ENCODE measurements at regions not wholly inside any gene's neighbourhood (a gene's known extent, or its start where the extent isn't known, plus 50 kb on each side); places are given as distances from the start of the nearest gene placed in this dataset.

DNA sequence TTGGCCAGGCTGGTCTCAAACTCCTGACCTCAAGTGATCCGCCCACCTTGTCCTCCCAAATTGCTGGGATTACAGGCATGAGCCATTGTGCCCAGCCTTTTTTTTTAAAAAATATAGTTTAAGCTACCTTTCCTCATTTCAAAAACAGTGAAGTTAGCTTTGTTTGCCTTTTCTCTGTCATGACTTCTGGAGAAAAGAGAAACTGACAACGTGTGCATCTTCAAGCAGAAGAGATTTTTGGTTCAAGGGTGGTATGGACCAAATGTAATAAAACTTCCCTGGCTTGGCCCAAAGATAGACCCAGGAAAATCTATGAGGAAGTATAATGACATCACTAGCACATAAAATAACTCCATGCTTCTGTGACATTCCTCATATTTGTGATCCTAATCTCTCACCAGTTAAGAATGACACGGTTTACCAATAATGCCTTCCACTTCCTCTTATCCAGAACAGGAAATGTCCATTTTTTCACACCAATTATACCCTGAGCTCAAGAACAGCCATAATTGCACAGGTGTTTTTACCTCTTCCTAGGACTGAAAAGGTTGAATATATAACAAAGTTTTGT, 781.2 kb upstream of the NR2F2 start:
- no peaks in the 10 kb centered on the region for H3K36me3 ChIP-seq (ENCODE audit: insufficient read depth, low read length)
- no peak overlapping the region for H3K9ac ChIP-seq (ENCODE audit: low read depth, low read length)
- H3K9me3 ChIP-seq (ENCODE audit: control insufficient read depth, insufficient read depth, low read length): no peaks in the 10 kb centered on the region
- no peaks in the 10 kb centered on the region for H3K4me1 ChIP-seq (ENCODE audit: insufficient read depth, low read length)

DNA sequence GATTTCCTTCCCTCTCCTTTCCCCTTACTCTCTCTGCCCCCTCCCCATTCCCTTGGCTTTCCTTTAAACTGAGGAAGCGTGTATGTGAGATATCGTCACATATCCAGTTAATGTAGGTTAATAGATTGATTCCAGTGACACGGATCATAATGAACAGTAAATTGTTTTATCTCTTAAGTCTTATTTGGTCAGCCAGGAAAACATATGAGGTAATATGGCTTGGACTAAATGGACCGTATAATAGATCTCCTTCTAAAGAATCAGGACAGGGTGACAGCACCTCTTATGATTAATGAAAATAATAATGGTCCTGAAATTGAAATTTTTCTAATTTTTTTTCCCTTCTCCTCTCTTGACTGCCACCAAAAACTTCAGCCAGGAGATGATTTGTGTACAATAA, 779.8 kb upstream of the NR2F2 start:
- no peaks in the 10 kb centered on the region for H3K36me3 ChIP-seq (ENCODE audit: insufficient read depth, low read length)
- H3K4me1 ChIP-seq (ENCODE audit: insufficient read depth, low read length): no peaks in the 10 kb centered on the region
- no peak overlapping the region for H3K9ac ChIP-seq (ENCODE audit: low read depth, low read length)
- no peaks in the 10 kb centered on the region for H3K9me3 ChIP-seq (ENCODE audit: control insufficient read depth, insufficient read depth, low read length)

- Histone ChIP-seq H3K9me3 (ENCODE audit: control insufficient read depth, insufficient read depth, low read length) (no peaks in the 10 kb centered on the region), H3K36me3 (ENCODE audit: insufficient read depth, low read length) (no peaks in the 10 kb centered on the region), H3K9ac (ENCODE audit: low read depth, low read length) (no peak overlapping the region), H3K4me1 (ENCODE audit: insufficient read depth, low read length) (no peaks in the 10 kb centered on the region; the same call in 1 of the 2 replicates)
Measured at GRCh38 chr15:95556225-95556624, 774.3 kb upstream of the NR2F2 start.

- Histone ChIP-seq H3K9ac (ENCODE audit: low read depth, low read length) (no peak overlapping the region), H3K4me1 (ENCODE audit: insufficient read depth, low read length) (no peaks in the 10 kb centered on the region; the same call in 1 of the 2 replicates), H3K36me3 (ENCODE audit: insufficient read depth, low read length) (no peaks in the 10 kb centered on the region), H3K9me3 (ENCODE audit: control insufficient read depth, insufficient read depth, low read length) (no peaks in the 10 kb centered on the region)
Measured at GRCh38 chr15:95556866-95557225, 773.7 kb upstream of the NR2F2 start.

DNA sequence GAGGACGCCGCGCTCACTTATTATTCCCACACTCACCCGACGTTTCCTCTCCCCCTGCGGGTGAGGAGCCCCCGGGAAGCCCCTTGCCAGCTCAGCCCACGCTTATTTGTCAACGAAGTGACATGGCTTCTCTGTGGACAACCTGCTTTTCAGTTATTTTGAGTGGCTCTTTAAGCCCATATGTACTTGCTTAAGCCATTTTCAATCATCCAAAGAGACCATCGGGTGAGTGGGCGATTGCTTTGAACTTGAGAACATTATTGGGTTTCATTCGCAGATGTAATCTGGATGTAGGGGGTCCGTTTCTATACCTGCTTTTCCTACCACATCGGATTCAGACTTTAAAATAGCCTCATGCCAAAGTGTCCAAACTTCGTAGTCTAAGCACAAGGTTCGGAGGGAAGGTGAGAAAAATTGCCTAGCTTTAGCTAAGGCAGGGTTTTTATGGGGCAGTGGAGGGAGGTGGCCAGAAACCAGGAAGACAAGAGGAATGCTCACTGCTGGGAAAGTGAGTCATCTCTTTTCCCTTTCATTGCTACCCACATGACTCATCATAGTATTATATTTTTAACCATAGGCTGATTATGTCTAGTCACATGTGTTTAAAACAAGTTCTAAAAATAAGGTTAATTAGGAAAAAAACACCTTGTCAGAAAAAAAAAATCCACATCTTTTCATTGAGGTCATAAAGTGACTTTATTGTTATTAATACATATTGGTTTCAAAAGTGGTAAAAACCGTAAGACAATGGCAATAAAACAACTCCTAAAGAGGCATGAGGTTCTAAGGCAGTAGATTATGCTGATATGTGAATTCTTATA, 773.1 kb upstream of the NR2F2 start:
- Histone ChIP-seq H3K9ac (ENCODE audit: low read depth, low read length) (no peak overlapping the region), H3K36me3 (ENCODE audit: insufficient read depth, low read length) (no peaks in the 10 kb centered on the region), H3K9me3 (ENCODE audit: control insufficient read depth, insufficient read depth, low read length) (no peaks in the 10 kb centered on the region), H3K4me1 (ENCODE audit: insufficient read depth, low read length) (no peaks in the 10 kb centered on the region; the same call in 1 of the 2 replicates)

DNA sequence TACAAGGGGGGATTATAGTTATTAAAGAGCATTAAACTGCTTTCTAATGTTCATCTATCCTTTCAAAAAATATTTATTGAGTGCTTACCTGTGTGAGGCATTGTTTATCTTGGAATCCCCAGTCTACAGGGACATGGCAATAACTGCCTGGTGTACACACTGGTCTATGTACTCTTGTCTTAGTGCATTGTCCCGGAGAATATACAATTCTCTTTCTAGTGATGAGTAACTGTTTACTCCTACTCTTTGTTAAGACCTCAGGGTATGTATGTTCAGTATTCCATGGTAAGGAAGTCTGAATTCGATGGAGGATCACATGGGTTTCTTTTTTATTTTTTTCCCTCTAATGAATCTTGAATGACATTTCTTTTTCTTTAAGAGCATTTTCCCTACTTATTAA, 772.4 kb upstream of the NR2F2 start:
- Histone ChIP-seq H3K9ac (ENCODE audit: low read depth, low read length) (no peak overlapping the region), H3K36me3 (ENCODE audit: insufficient read depth, low read length) (no peaks in the 10 kb centered on the region), H3K4me1 (ENCODE audit: insufficient read depth, low read length) (no peaks in the 10 kb centered on the region; the same call in 1 of the 2 replicates), H3K9me3 (ENCODE audit: control insufficient read depth, insufficient read depth, low read length) (no peaks in the 10 kb centered on the region)

DNA sequence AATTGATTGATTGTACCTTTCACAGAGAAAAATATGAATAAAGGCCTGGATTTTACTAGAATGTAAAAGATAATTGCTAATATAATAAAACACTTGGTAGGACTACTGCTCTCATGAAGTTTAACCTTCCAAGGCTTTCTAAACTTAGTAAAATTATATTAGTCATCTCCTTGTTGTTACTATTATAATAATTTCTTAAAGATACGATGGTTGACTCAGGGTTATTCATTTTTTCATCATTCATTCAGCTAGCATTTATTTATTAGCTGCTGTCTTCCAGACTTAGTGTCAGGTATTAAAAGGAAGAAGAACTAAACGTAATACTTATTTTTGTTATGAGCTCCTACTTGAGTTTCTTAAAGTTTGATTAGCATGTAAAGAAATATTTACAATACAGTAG, 771.6 kb upstream of the NR2F2 start:
- no peaks in the 10 kb centered on the region; the same call in 1 of the 2 replicates for H3K4me1 ChIP-seq (ENCODE audit: insufficient read depth, low read length)
- no peaks in the 10 kb centered on the region for H3K9me3 ChIP-seq (ENCODE audit: control insufficient read depth, insufficient read depth, low read length)
- H3K9ac ChIP-seq (ENCODE audit: low read depth, low read length): no peak overlapping the region
- no peaks in the 10 kb centered on the region for H3K36me3 ChIP-seq (ENCODE audit: insufficient read depth, low read length)

DNA sequence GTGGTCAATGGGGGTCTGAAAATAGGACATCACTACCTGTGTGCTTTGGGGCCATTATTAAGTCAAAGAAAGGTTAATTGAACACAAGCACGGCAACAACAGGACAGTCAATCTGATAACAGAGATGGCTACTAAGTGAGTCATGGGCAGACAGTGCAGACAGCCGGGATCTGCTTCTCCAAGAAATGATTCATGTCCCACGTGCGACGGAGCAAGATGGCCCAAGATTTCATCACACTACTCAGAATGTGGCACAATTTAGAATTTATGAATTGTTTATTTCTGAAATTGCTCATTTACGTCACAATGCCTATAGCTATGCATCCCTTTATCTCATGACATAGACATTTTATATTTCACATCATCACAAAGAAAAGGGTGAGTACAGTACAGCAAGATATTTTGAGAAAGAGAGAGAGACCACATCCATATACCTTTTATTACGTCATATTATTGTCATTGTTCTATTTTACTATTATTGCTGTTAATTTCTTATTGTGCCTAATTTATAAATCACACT, 770.6 kb upstream of the NR2F2 start:
- no peaks in the 10 kb centered on the region for H3K9me3 ChIP-seq (ENCODE audit: control insufficient read depth, insufficient read depth, low read length)

GRCh38 chr15:95561463-95561862, 769.0 kb upstream of the NR2F2 start:
- no peaks in the 10 kb centered on the region for H3K9me3 ChIP-seq (ENCODE audit: control insufficient read depth, insufficient read depth, low read length)
- no peak overlapping the region for H3K9ac ChIP-seq (ENCODE audit: low read depth, low read length)
- H3K36me3 ChIP-seq (ENCODE audit: insufficient read depth, low read length): no peaks in the 10 kb centered on the region
- no peaks in the 10 kb centered on the region; the same call in 1 of the 2 replicates for H3K4me1 ChIP-seq (ENCODE audit: insufficient read depth, low read length)

More for the DNA sequence above, 770.6 kb upstream of the NR2F2 start:
- Histone ChIP-seq H3K36me3 (ENCODE audit: insufficient read depth, low read length) (no peaks in the 10 kb centered on the region), H3K9ac (ENCODE audit: low read depth, low read length) (no peak overlapping the region), H3K4me1 (ENCODE audit: insufficient read depth, low read length) (no peaks in the 10 kb centered on the region; the same call in 1 of the 2 replicates)

GRCh38 chr15:95563634-95564033, 766.9 kb upstream of the NR2F2 start:
- no peaks in the 10 kb centered on the region for H3K36me3 ChIP-seq (ENCODE audit: insufficient read depth, low read length)
- no peaks in the 10 kb centered on the region for H3K9me3 ChIP-seq (ENCODE audit: control insufficient read depth, insufficient read depth, low read length)
- no peak overlapping the region for H3K9ac ChIP-seq (ENCODE audit: low read depth, low read length)
- H3K4me1 ChIP-seq (ENCODE audit: insufficient read depth, low read length): no peaks in the 10 kb centered on the region

- no peaks in the 10 kb centered on the region for H3K4me1 ChIP-seq (ENCODE audit: insufficient read depth, low read length)
- H3K9me3 ChIP-seq (ENCODE audit: control insufficient read depth, insufficient read depth, low read length): no peaks in the 10 kb centered on the region
- no peak overlapping the region for H3K9ac ChIP-seq (ENCODE audit: low read depth, low read length)
- H3K36me3 ChIP-seq (ENCODE audit: insufficient read depth, low read length): no peaks in the 10 kb centered on the region
Measured at GRCh38 chr15:95565016-95565600, 765.4 kb upstream of the NR2F2 start.

GRCh38 chr15:95565690-95566089, 764.8 kb upstream of the NR2F2 start:
- H3K36me3 ChIP-seq (ENCODE audit: insufficient read depth, low read length): no peaks in the 10 kb centered on the region

DNA sequence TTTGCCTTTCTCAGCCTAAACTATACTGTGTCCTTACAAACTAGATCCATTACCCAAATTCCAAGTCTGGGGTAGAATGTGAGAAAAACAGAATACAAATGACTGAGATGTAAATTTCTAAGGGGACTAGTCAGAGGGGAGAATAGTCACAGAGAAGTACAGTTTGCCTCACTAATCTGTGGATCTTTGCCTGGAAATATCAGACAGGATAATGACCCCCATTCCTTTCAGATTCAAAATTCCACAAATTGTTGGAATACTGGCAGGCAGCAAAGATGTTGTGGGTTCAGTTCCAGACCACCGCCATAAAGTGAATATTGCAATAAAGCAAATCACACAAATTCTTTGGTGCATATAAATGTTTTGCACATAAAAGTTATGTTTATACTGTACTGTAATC, 762.8 kb upstream of the NR2F2 start:
- H3K4me1 ChIP-seq (ENCODE audit: insufficient read depth, low read length): no peaks in the 10 kb centered on the region
- H3K36me3 ChIP-seq (ENCODE audit: insufficient read depth, low read length): no peaks in the 10 kb centered on the region
- no peaks in the 10 kb centered on the region for H3K9me3 ChIP-seq (ENCODE audit: control insufficient read depth, insufficient read depth, low read length)
- no peak overlapping the region for H3K9ac ChIP-seq (ENCODE audit: low read depth, low read length)

More at GRCh38 chr15:95565690-95566089, 764.8 kb upstream of the NR2F2 start:
- no peak overlapping the region for H3K9ac ChIP-seq (ENCODE audit: low read depth, low read length)
- H3K4me1 ChIP-seq (ENCODE audit: insufficient read depth, low read length): no peaks in the 10 kb centered on the region
- no peaks in the 10 kb centered on the region for H3K9me3 ChIP-seq (ENCODE audit: control insufficient read depth, insufficient read depth, low read length)

GRCh38 chr15:95574053-95574452, 756.4 kb upstream of the NR2F2 start:
- no peaks in the 10 kb centered on the region for H3K36me3 ChIP-seq (ENCODE audit: insufficient read depth, low read length)
- no peaks in the 10 kb centered on the region for H3K4me1 ChIP-seq (ENCODE audit: insufficient read depth, low read length)
- no peaks in the 10 kb centered on the region for H3K9me3 ChIP-seq (ENCODE audit: control insufficient read depth, insufficient read depth, low read length)
- no peak overlapping the region for H3K9ac ChIP-seq (ENCODE audit: low read depth, low read length)

GRCh38 chr15:95577927-95578326, 752.6 kb upstream of the NR2F2 start:
- no peaks in the 10 kb centered on the region for H3K4me1 ChIP-seq (ENCODE audit: insufficient read depth, low read length)
- no peaks in the 10 kb centered on the region for H3K9me3 ChIP-seq (ENCODE audit: control insufficient read depth, insufficient read depth, low read length)
- no peaks in the 10 kb centered on the region for H3K36me3 ChIP-seq (ENCODE audit: insufficient read depth, low read length)
- no peak overlapping the region for H3K9ac ChIP-seq (ENCODE audit: low read depth, low read length)
